Retinal pigment epithelial cell (primary cell): ENCODE measurements at regions not wholly inside any gene's neighbourhood (a gene's known extent, or its start where the extent isn't known, plus 50 kb on each side); places are given as distances from the start of the nearest gene placed in this dataset.

Experiments used
- DNase-seq: peaks from one replicate; pipeline ENCODE4 v3.0.0-alpha.2; 2010; ENCODE audit warnings: low read depth
- H3K4me3 ChIP-seq: 2 replicates; pipeline ENCODE4 v1.5.1; 2011; ENCODE audit warnings: mild to moderate bottlenecking, low read length, control low read depth, moderate library complexity
- TF ChIP-seq, protein P1 (sequence below): conservative IDR thresholded peaks from 2 replicates; pipeline ENCODE4 v1.5.1; 2011; ENCODE audit warnings: low read depth, low read length, control low read depth, inconsistent platforms

DNA sequence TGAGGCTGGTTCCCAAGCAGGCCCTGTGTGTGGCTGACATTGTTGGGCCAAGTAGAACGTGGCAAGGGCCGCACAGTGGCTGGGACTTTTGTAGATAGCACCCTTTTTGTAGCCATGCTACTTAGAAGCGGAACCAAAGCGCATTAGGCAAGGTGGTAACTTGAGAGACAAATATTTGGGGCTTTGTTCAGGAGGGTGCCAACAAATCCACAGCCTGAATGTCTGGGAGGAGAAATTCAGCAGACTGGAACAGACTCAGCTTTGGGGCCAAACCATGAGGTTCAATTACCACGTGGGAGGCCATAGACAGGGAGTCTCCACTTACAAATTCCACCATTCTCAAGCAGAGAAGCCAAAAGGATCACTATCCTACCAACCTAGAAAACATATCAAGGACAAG, 183.7 kb downstream of the RGS9 start:
- TF ChIP-seq, protein P1, sequence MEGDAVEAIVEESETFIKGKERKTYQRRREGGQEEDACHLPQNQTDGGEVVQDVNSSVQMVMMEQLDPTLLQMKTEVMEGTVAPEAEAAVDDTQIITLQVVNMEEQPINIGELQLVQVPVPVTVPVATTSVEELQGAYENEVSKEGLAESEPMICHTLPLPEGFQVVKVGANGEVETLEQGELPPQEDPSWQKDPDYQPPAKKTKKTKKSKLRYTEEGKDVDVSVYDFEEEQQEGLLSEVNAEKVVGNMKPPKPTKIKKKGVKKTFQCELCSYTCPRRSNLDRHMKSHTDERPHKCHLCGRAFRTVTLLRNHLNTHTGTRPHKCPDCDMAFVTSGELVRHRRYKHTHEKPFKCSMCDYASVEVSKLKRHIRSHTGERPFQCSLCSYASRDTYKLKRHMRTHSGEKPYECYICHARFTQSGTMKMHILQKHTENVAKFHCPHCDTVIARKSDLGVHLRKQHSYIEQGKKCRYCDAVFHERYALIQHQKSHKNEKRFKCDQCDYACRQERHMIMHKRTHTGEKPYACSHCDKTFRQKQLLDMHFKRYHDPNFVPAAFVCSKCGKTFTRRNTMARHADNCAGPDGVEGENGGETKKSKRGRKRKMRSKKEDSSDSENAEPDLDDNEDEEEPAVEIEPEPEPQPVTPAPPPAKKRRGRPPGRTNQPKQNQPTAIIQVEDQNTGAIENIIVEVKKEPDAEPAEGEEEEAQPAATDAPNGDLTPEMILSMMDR: no peak
- DNase-seq: no peak

DNA sequence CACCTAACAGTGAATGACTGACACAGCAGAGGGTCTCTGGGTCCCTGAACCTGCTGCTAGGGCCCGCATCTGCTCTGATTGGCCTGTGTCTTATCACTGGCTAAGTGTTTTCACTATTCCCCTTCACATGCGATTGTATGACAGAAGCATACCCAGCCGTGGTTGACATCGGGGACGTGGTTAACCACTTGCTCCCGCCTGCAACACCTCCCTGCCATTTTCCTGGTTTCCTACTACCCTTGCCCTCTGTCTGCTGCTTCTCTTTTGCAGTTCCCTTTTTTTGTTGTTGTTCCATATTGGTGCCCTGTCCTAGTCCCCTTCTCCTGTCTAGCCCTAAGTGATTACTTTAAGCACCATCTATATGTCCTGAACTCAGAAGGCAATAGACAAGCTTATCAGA, 177.0 kb downstream of the RGS9 start:
- no peak overlapping the region for H3K4me3 ChIP-seq
- TF ChIP-seq, protein P1: no peak
- no peak for DNase-seq

More for the DNA sequence above, 183.7 kb downstream of the RGS9 start:
- H3K4me3 ChIP-seq: no peak overlapping the region

DNA sequence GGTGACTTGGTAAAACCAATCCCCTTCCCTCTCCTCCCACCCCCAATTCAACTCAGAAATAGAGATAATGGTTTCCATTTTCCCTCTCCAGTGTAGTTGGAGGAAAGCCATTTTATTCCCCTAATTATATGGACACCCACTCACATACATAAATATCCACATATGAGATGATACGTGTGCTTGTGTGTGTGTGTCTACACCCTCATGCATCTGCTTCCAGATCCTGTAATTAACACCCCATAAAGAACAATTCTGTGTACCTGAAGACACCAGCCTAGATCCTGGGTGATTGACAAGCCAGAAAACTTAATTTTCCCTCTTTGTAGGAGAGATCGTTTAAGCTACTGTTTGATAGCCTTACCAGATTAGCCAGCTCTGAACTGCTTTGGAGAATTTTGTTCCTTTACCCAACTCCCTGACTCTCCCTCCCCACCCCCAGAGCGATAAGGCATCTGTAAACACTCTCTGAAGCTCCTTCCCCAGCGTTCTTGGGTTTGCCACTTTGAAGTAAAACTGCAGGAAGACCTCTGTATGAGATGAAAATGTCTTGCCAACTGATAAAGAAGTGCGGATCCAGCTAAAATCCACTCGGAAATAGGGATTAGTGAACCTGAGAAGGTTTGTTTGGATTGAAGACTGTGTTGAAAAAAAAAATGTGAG, 175.7 kb downstream of the RGS9 start:
- TF ChIP-seq, protein P1: no peak
- H3K4me3 ChIP-seq: no peak overlapping the region
- no peak for DNase-seq

DNA sequence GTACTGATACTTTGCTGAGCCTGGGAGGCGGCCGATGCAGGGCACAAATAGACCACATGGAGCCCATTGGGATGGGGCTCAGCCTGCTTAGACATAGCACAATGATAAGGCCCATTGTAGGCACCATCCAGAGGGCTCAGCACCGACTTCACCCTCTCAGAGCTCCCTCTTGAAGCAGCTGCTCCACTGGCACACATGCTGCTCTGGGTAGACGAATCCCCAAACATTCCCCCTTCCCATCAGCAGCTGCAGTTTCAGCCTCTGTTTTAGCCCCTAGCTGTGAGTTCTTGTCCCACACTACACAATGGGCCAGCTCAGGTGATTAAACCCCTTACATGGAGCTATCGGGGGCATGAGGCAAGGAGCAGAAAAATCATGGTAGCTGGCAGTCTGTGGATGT, 174.1 kb downstream of the RGS9 start:
- H3K4me3 ChIP-seq: no peak overlapping the region
- TF ChIP-seq, protein P1: no peak
- no peak for DNase-seq

GRCh38 chr17:65307961-65308316, 170.8 kb downstream of the RGS9 start:
- no peak overlapping the region for H3K4me3 ChIP-seq
- TF ChIP-seq, protein P1: no peak
- DNase-seq: no peak

- no peak for DNase-seq
- TF ChIP-seq, protein P1: no peak
- no peak overlapping the region for H3K4me3 ChIP-seq
These were observed 170.2 kb downstream of the RGS9 start for GRCh38 chr17:65307081-65307960.

GRCh38 chr17:65305778-65306177, 168.6 kb downstream of the RGS9 start:
- no peak for DNase-seq
- TF ChIP-seq, protein P1: no peak
- no peak overlapping the region for H3K4me3 ChIP-seq
